Fibroblast of villous mesenchyme (primary cell): ENCODE measurements at regions not wholly inside any gene's neighbourhood (a gene's known extent, or its start where the extent isn't known, plus 50 kb on each side); places are given as distances from the start of the nearest gene placed in this dataset.

Source experiments
- DNase-seq: peaks from one replicate; pipeline ENCODE4 v3.0.0-alpha.2; 2010; ENCODE audit warnings: low read depth
- H3K4me3 ChIP-seq: 2 replicates; pipeline ENCODE4 v1.5.1; 2011; ENCODE audit warnings: low read depth, mild to moderate bottlenecking, low read length
- CTCF ChIP-seq: IDR thresholded peaks from 2 replicates; pipeline ENCODE4 v1.5.1; 2012; ENCODE audit warnings: low read depth, mild to moderate bottlenecking, low read length; ENCODE audit not compliant: insufficient read depth

DNA sequence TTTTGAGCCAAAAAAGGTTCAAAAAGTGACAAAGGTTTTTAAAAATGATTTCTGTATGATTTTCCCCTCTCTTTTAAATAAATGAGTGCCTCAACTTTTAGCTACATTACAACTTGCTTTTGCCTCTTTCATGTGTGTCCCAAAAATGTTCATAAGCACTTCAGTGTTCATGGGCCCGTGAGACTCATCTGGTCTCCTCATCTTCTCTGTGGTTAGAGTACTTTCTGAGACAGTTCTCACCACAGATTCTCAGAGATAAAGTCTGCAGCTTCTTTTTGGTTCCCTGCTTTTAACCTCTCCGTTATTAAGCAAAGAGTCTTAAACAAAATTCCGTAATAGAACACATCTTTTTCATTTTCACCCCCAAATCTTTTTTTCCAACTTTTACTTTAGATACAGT, 156.9 kb downstream of the DLEU7 start:
- DNase-seq, result no peak
- TF ChIP-seq CTCF, result no peak
- H3K4me3 ChIP-seq, result no peak overlapping the region

GRCh38 chr13:50687545-50687944, 155.9 kb downstream of the DLEU7 start:
- TF ChIP-seq CTCF, result no peak
- DNase-seq, result no peak

GRCh38 chr13:50690006-50690405, 153.5 kb downstream of the DLEU7 start:
- TF ChIP-seq CTCF, result no peak
- H3K4me3 ChIP-seq, result no peak overlapping the region
- no peak for DNase-seq

More at GRCh38 chr13:50687545-50687944, 155.9 kb downstream of the DLEU7 start:
- no peak overlapping the region for H3K4me3 ChIP-seq

DNA sequence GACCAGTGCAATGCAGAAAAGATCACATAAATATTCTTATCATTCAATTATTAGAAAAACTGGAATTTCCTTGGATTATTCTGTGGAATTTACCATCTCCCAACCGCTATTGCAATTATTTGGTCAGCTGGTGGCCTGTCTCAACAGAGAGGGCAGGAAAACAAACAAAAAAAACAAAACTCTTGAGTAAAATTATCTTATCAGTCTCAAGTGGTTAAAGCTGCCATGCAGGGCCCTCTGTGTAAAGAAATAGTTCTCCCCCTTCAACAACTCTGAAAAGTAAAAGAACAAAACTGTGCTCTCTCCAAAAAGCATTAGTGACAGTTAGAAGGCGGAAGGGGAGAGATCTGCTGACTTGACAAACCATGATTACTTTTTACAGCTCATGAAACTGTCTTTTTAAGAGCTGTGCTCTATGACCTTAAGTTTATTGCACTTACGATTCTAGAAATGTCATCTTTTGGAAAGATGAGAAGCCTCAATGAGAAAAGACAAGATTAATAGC, 152.3 kb downstream of the DLEU7 start:
- DNase-seq, result peak; percentile 60
- H3K4me3 ChIP-seq, result no peak overlapping the region
- TF ChIP-seq CTCF, result no peak

DNA sequence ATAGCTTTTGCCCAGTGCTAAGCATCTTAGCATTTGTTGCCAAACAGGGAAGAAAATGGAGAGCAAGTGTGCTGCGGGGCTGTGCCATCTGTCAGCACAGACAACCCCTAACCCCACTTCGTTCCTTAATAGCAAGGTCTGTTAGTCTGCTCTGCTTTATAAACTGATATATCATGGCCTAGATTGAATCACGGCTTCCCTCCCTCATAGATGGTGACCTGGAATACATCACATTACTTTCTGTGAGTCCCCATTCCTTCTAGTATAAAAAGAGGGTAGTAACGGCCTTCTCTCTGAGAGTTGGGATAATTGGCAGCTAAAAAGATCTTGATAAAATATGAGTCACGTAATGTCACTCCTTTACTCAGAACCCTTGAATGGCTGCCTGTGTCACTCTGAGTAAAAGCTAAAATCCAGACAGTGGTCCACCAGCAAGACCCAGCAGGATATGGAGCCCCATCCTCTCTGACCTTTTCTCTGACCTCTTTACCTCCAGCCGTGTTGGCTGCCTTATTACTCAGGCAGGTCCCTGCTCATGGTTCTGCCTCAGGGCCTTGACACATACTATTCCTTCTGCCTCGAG, 151.7 kb downstream of the DLEU7 start:
- DNase-seq, result no peak
- TF ChIP-seq CTCF, result no peak
- no peak overlapping the region for H3K4me3 ChIP-seq

DNA sequence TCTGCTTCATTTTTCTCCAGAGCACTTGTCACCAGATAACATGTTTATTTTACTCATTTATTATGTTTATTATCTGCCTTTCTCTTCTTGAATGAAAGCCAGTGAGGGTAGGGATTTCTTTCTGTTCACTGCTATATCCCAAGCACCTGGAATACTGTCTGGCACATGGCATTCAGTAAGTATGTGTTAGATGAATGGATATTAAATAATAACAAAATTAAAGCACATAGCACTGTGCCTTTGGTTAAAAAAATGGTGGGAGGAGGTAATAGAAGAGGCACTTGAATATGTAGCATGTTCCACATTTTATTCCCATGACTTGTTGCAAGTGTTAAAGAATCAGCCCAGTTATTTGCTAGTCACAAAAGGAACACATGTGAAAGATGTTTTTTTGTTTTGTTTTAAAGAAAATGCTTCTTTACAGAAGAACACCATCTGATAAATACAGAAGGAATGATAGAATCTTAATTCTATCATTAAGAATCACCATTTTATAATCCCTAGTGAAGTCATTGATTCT, 151.0 kb downstream of the DLEU7 start:
- DNase-seq, result no peak
- H3K4me3 ChIP-seq, result no peak overlapping the region
- TF ChIP-seq CTCF, result no peak

DNA sequence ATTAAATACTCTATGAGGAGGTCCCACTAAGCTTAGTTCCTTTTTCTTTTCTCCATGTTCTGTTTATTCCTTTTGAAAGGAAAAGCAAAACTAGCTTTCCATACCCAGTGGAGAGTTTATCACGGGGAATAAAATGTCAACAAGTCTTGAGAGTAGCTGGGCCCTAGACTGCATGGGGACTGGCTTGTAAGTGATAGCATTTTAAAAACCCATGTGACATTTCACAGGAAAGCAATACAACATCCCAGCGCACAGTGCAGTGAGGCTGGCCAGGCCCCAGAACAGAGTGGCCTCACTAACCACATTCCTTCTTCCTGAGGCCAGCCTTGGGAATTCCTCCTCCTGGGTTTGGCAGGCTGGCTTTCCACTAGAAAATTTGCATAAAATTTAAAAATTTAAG, 149.8 kb downstream of the DLEU7 start:
- H3K4me3 ChIP-seq, result no peak overlapping the region
- peak; percentile 46 for DNase-seq
- TF ChIP-seq CTCF, result no peak
